SK-N-SH (cell line): ENCODE measurements at regions not wholly inside any gene's neighbourhood (a gene's known extent, or its start where the extent isn't known, plus 50 kb on each side); places are given as distances from the start of the nearest gene placed in this dataset.

Experiments used
- EZH2phosphoT487 ChIP-seq: fragments of 200-600 bp; sonication (generic); IDR thresholded peaks from 2 replicates; pipeline ENCODE4 v1.6.1; 2017; ENCODE audit warnings: low read depth, mixed run types, mild to moderate bottlenecking, antibody characterized with exemption, moderate library complexity, borderline replicate concordance
- FOXJ3 ChIP-seq: sonication (generic); formaldehyde crosslinking; IDR thresholded peaks from 2 replicates; pipeline ENCODE4 v1.5.1; 2020; ENCODE audit warnings: mild to moderate bottlenecking, missing genetic modification reagents
- GABPA ChIP-seq: IDR thresholded peaks from 2 replicates; pipeline ENCODE4 v1.4.0; 2012; ENCODE audit warnings: low read depth, mild to moderate bottlenecking
- NFIC ChIP-seq: IDR thresholded peaks from 2 replicates; pipeline ENCODE4 v1.4.0; 2012; ENCODE audit warnings: borderline replicate concordance
- POLR2AphosphoS5 ChIP-seq: IDR thresholded peaks from 2 replicates; pipeline ENCODE4 v1.6.1; 2012; ENCODE audit warnings: low read depth, low read length
- RCOR1 ChIP-seq: fragments of 150-350 bp; IDR thresholded peaks from 2 replicates; pipeline ENCODE4 v1.6.1; 2017; ENCODE audit warnings: antibody characterized with exemption, low read length
- RFX5 ChIP-seq: IDR thresholded peaks from 2 replicates; pipeline ENCODE4 v1.6.1; 2012; ENCODE audit warnings: mild to moderate bottlenecking, improper control_type of control experiment, low read length
- RXRA ChIP-seq: IDR thresholded peaks from 2 replicates; pipeline ENCODE4 v1.4.0; 2012; ENCODE audit warnings: low read depth, mild to moderate bottlenecking, borderline replicate concordance
- TAF1 ChIP-seq: IDR thresholded peaks from 2 replicates; pipeline ENCODE4 v1.6.1; 2012; ENCODE audit warnings: low read depth, mild to moderate bottlenecking, low read length, moderate library complexity, borderline replicate concordance
- TF ChIP-seq, protein P1 (sequence below): fragments of 200-600 bp; sonication (generic); IDR thresholded peaks from 2 replicates; pipeline ENCODE4 v1.6.1; 2017; ENCODE audit warnings: antibody characterized with exemption, mild to moderate bottlenecking, moderate library complexity
- TF ChIP-seq, protein P2 (sequence below): IDR thresholded peaks from 2 replicates; pipeline ENCODE4 v1.4.0; 2012; ENCODE audit warnings: low read depth
- TF ChIP-seq, protein P3 (sequence below): IDR thresholded peaks from 2 replicates; pipeline ENCODE4 v1.4.0; 2012; ENCODE audit warnings: low read depth, borderline replicate concordance

DNA sequence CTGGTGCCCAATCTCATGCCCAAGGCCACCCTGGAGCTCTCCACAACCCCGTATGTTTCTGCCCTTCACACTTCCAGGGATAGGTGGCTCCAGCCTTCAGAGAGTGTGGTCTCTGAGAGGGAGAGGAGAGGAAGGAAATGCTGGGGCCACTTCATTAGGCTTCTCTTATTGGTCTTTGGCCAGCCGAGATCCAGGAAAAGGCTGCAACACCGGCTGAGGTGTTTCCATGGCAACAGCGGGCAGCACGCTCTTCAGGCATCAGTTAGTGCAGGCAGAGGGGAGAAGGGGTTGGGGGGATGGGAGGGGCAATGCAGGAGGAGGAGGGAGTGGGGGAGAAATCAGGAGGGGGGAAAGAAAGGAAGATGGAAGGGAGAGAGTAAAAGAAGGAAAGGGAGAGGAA, 275.1 kb upstream of the GJB5 start:
- TF ChIP-seq, protein P1, sequence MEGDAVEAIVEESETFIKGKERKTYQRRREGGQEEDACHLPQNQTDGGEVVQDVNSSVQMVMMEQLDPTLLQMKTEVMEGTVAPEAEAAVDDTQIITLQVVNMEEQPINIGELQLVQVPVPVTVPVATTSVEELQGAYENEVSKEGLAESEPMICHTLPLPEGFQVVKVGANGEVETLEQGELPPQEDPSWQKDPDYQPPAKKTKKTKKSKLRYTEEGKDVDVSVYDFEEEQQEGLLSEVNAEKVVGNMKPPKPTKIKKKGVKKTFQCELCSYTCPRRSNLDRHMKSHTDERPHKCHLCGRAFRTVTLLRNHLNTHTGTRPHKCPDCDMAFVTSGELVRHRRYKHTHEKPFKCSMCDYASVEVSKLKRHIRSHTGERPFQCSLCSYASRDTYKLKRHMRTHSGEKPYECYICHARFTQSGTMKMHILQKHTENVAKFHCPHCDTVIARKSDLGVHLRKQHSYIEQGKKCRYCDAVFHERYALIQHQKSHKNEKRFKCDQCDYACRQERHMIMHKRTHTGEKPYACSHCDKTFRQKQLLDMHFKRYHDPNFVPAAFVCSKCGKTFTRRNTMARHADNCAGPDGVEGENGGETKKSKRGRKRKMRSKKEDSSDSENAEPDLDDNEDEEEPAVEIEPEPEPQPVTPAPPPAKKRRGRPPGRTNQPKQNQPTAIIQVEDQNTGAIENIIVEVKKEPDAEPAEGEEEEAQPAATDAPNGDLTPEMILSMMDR, result no peak
- no peak for TF ChIP-seq TAF1
- no peak for TF ChIP-seq POLR2AphosphoS5
- no peak for TF ChIP-seq NFIC
- TF ChIP-seq FOXJ3 (CRISPR knock-in tag), result no peak
- TF ChIP-seq, protein P2, sequence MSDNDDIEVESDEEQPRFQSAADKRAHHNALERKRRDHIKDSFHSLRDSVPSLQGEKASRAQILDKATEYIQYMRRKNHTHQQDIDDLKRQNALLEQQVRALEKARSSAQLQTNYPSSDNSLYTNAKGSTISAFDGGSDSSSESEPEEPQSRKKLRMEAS, result no peak
- TF ChIP-seq RCOR1, result no peak
- no peak for TF ChIP-seq RXRA
- TF ChIP-seq GABPA, result no peak
- no peak for TF ChIP-seq EZH2phosphoT487
- no peak for TF ChIP-seq RFX5
- TF ChIP-seq, protein P3, sequence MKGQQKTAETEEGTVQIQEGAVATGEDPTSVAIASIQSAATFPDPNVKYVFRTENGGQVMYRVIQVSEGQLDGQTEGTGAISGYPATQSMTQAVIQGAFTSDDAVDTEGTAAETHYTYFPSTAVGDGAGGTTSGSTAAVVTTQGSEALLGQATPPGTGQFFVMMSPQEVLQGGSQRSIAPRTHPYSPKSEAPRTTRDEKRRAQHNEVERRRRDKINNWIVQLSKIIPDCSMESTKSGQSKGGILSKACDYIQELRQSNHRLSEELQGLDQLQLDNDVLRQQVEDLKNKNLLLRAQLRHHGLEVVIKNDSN, result no peak
